GM18951 (cell line): ENCODE measurements at regions not wholly inside any gene's neighbourhood (a gene's known extent, or its start where the extent isn't known, plus 50 kb on each side); places are given as distances from the start of the nearest gene placed in this dataset.

Experiments
- POLR2A ChIP-seq: IDR thresholded peaks from 4 replicates; pipeline ENCODE4 v1.6.1; 2011; ENCODE audit warnings: mild to moderate bottlenecking; ENCODE audit not compliant: insufficient read length, insufficient read depth; ENCODE audit errors: extremely low read depth
- in situ Hi-C: fragments of 300-500 bp; cut with MboI; formaldehyde crosslinking; loops from one replicate; pipeline ENCODE4 v1.12.0; 2022; ENCODE audit warnings: low sequenced_read_pairs, mixed read lengths, inconsistent platforms; ENCODE audit not compliant: unreplicated experiment

GRCh38 chr12:115571446-115571845 is 706.0 kb downstream of the MED13L start:
- in situ Hi-C loops, result no loop called here
- no peak for TF ChIP-seq POLR2A

GRCh38 chr12:115571027-115571426 is 706.5 kb downstream of the MED13L start:
- in situ Hi-C loops, result no loop called here
- no peak for TF ChIP-seq POLR2A

- in situ Hi-C loops, result no loop called here
- no peak for TF ChIP-seq POLR2A
Measured at GRCh38 chr12:115570069-115570777, 707.3 kb downstream of the MED13L start.

GRCh38 chr12:115569345-115570068 is 708.0 kb downstream of the MED13L start:
- no peak for TF ChIP-seq POLR2A
- in situ Hi-C loops, result no loop called here

GRCh38 chr12:115558281-115558680 is 719.2 kb downstream of the MED13L start:
- TF ChIP-seq POLR2A, result no peak
- in situ Hi-C loops, result no loop called here

GRCh38 chr12:115553622-115554021 is 723.9 kb downstream of the MED13L start:
- in situ Hi-C loops, result no loop called here
- TF ChIP-seq POLR2A, result no peak

GRCh38 chr12:115543269-115543668 is 734.2 kb downstream of the MED13L start:
- TF ChIP-seq POLR2A, result no peak
- in situ Hi-C loops, result no loop called here

GRCh38 chr12:115542656-115543055 is 734.8 kb downstream of the MED13L start:
- in situ Hi-C loops, result no loop called here
- no peak for TF ChIP-seq POLR2A

- in situ Hi-C loops, result no loop called here
- no peak for TF ChIP-seq POLR2A
Measured at GRCh38 chr12:115541891-115542421, 735.5 kb downstream of the MED13L start.

GRCh38 chr12:115528466-115528865 is 749.0 kb downstream of the MED13L start:
- no peak for TF ChIP-seq POLR2A
- in situ Hi-C loops, result no loop called here

GRCh38 chr12:115521771-115522409 is 755.6 kb downstream of the MED13L start:
- no peak for TF ChIP-seq POLR2A
- in situ Hi-C loops, result no loop called here

- in situ Hi-C loops, result no loop called here
- TF ChIP-seq POLR2A, result no peak
Measured at GRCh38 chr12:115519887-115520286, 757.6 kb downstream of the MED13L start.

GRCh38 chr12:115519359-115519758 is 758.1 kb downstream of the MED13L start:
- TF ChIP-seq POLR2A, result no peak
- in situ Hi-C loops, result no loop called here
